HCT116 (cell line): ENCODE measurements at regions not wholly inside any gene's neighbourhood (a gene's known extent, or its start where the extent isn't known, plus 50 kb on each side); places are given as distances from the start of the nearest gene placed in this dataset.

Source experiments
- ATAC-seq: fragments of 200-7000 bp; cut with Tn5 transposase; 2 replicates; pipeline ENCODE4 v1.9.1; 2020; ENCODE audit warnings: mild to moderate bottlenecking, moderate library complexity
- BruUV-seq: library from RNA; stranded (reverse); fragments of 400-500 nt; replicated peaks from 2 replicates; lab custom pipeline; 2021; lab: Mats Ljungman, UMichigan
- CTCF ChIA-PET: fragments of 300-600 bp; sonication (Branson Sonifier 250); formaldehyde crosslinking; loops from one replicate; lab custom pipeline; 2021; ENCODE audit warnings: antibody characterized with exemption; lab: Charles Lee
- POLR2A ChIA-PET: fragments of 300-600, 350-600 bp; sonication (Branson Sonifier 250); formaldehyde crosslinking; loops from one replicate; lab custom pipeline; 2021; ENCODE audit warnings: antibody characterized with exemption; lab: Charles Lee
- RAD21 ChIA-PET, 2 experiments: fragments of 300-600 bp; sonication (Branson Sonifier 250); formaldehyde crosslinking; loops; one replicate each; lab custom pipeline; 2023; ENCODE audit warnings: low total read pairs in 2 of 2; ENCODE audit not compliant: uncharacterized antibody in 2 of 2, unreplicated experiment in 2 of 2, low non-redundant PET in 1 of 2; lab: Charles Lee
- DNase-seq: peaks from one replicate; pipeline ENCODE4 v3.0.0-alpha.2; 2010; ENCODE audit warnings: low read depth, low spot score
- H2AFZ ChIP-seq: fragments of 200-600 bp; shearing (Covaris generic), sonication (generic); 2 replicates; pipeline ENCODE4 v1.6.1; 2017; ENCODE audit warnings: low read depth, mixed run types, mixed read lengths, antibody characterized with exemption, low read length; ENCODE audit not compliant: poor library complexity, severe bottlenecking
- H3K27ac ChIP-seq: 2 replicates; pipeline ENCODE4 v1.5.1; 2012; ENCODE audit warnings: low read depth, low read length
- H3K27me3 ChIP-seq: fragments of 200-600 bp; sonication (generic); 2 replicates; pipeline ENCODE4 v1.6.1; 2016; ENCODE audit warnings: mixed run types, low read length, mixed read lengths; ENCODE audit not compliant: insufficient read depth
- H3K36me3 ChIP-seq, 2 experiments: fragments of 200-500 bp in 1 of 2; fragments of 200-600 bp in 1 of 2; sonication (Bioruptor generic) in 1 of 2; sonication (generic) in 1 of 2; 2 replicates each; pipeline versions ENCODE4 v1.5.1 to v1.6.1; 2014 to 2016; ENCODE audit warnings: low read length in 2 of 2, inconsistent platforms in 1 of 2, mixed read lengths in 1 of 2, mixed run types in 1 of 2; ENCODE audit not compliant: insufficient read depth in 2 of 2, control insufficient read depth in 1 of 2
- H3K4me1 ChIP-seq, 2 experiments: fragments of 200-600 bp in 1 of 2; sonication (generic) in 1 of 2; 2 replicates each; pipeline versions ENCODE4 v1.5.1 to v1.6.1; 2012 to 2017; ENCODE audit warnings: low read length in 2 of 2, inconsistent platforms in 1 of 2, mild to moderate bottlenecking in 1 of 2, mixed read lengths in 1 of 2, mixed run types in 1 of 2, moderate library complexity in 1 of 2; ENCODE audit not compliant: insufficient read depth in 2 of 2, control insufficient read depth in 1 of 2
- H3K4me2 ChIP-seq: fragments of 200-600 bp; sonication (generic); 2 replicates; pipeline ENCODE4 v1.6.1; 2017; ENCODE audit warnings: mixed run types, low read length, mixed read lengths
- H3K4me3 ChIP-seq, 2 experiments: fragments of 200-600 bp in 1 of 2; sonication (generic) in 1 of 2; replicated peaks in 1 of 2; 2 replicates each; pipeline ENCODE4 v1.5.1; 2011 to 2016; ENCODE audit warnings: low read length in 2 of 2, control low read depth in 1 of 2, low read depth in 1 of 2, mild to moderate bottlenecking in 1 of 2, mixed read lengths in 1 of 2, mixed run types in 1 of 2
- H3K79me2 ChIP-seq: fragments of 200-600 bp; sonication (generic); 2 replicates; pipeline ENCODE4 v1.6.1; 2017; ENCODE audit warnings: mild to moderate bottlenecking, mixed run types, low read length, moderate library complexity, mixed read lengths; ENCODE audit not compliant: insufficient read depth
- H3K9ac ChIP-seq: fragments of 200-600 bp; sonication (generic); 2 replicates; pipeline ENCODE4 v1.6.1; 2016; ENCODE audit warnings: low read length, mixed read lengths
- H3K9me2 ChIP-seq: fragments of 200-600 bp; sonication (generic), shearing (Covaris generic); 2 replicates; pipeline ENCODE4 v1.6.1; 2017; ENCODE audit warnings: mixed run types, mild to moderate bottlenecking, moderate library complexity; ENCODE audit not compliant: insufficient read depth
- H3K9me3 ChIP-seq, 2 experiments: fragments of 200-500 bp in 1 of 2; fragments of 200-600 bp in 1 of 2; sonication (Bioruptor generic) in 1 of 2; sonication (generic) in 1 of 2; 2 replicates each; pipeline ENCODE4 v1.6.1; 2014 to 2017; ENCODE audit warnings: low read length in 2 of 2, mixed read lengths in 2 of 2, inconsistent platforms in 1 of 2, low read depth in 1 of 2, mild to moderate bottlenecking in 1 of 2, mixed run types in 1 of 2, moderate library complexity in 1 of 2; ENCODE audit not compliant: control insufficient read depth in 1 of 2, insufficient read depth in 1 of 2
- H4K20me1 ChIP-seq: fragments of 200-600 bp; sonication (generic), shearing (Covaris generic); 2 replicates; pipeline ENCODE4 v1.6.1; 2017; ENCODE audit warnings: mixed run types, mild to moderate bottlenecking, moderate library complexity; ENCODE audit not compliant: insufficient read depth
- ATF3 ChIP-seq: IDR thresholded peaks from 2 replicates; pipeline ENCODE4 v1.6.1; 2012
- CBX3 ChIP-seq: IDR thresholded peaks from 2 replicates; pipeline ENCODE4 v1.6.1; 2012; ENCODE audit warnings: low read depth
- CEBPB ChIP-seq: IDR thresholded peaks from 2 replicates; pipeline ENCODE4 v1.6.1; 2012; ENCODE audit warnings: low read depth
- ELF1 ChIP-seq: IDR thresholded peaks from 2 replicates; pipeline ENCODE4 v1.6.1; 2012; ENCODE audit warnings: low read depth, borderline replicate concordance
- EZH2 ChIP-seq: fragments of 200-600 bp; sonication (generic); IDR thresholded peaks from 2 replicates; pipeline ENCODE4 v1.6.1; 2017; ENCODE audit warnings: antibody characterized with exemption, mixed run types
- FOSL1 ChIP-seq: IDR thresholded peaks from 2 replicates; pipeline ENCODE4 v1.6.1; 2012; ENCODE audit warnings: low read depth
- JUND ChIP-seq: IDR thresholded peaks from 2 replicates; pipeline ENCODE4 v1.6.1; 2012
- MAX ChIP-seq: IDR thresholded peaks from 2 replicates; pipeline ENCODE4 v1.6.1; 2012
- POLR2AphosphoS5 ChIP-seq: IDR thresholded peaks from 2 replicates; pipeline ENCODE4 v1.6.1; 2011; ENCODE audit warnings: mild to moderate bottlenecking, low read depth, low read length, moderate library complexity
- SIN3A ChIP-seq: IDR thresholded peaks from 2 replicates; pipeline ENCODE4 v1.6.1; 2012; ENCODE audit warnings: low read depth
- SP1 ChIP-seq: IDR thresholded peaks from 2 replicates; pipeline ENCODE4 v1.6.1; 2012; ENCODE audit warnings: low read depth
- YY1 ChIP-seq: IDR thresholded peaks from 2 replicates; pipeline ENCODE4 v1.6.1; 2011; ENCODE audit warnings: low read length, low read depth, moderate library complexity, mild to moderate bottlenecking; ENCODE audit not compliant: insufficient replicate concordance; ENCODE audit errors: extremely low read depth
- ZFX ChIP-seq: fragments of 450-650 bp; IDR thresholded peaks from 2 replicates; pipeline ENCODE4 v1.6.1; 2017
- intact Hi-C: fragments of 100-400 bp; cut with micrococcal nuclease; formaldehyde crosslinking; loops from 2 replicates; pipeline ENCODE4 v1.10.0; 2022
- TF ChIP-seq, protein P1 (sequence below): IDR thresholded peaks from 2 replicates; pipeline ENCODE4 v1.6.1; 2011; ENCODE audit warnings: mild to moderate bottlenecking, low read length, moderate library complexity; ENCODE audit not compliant: insufficient replicate concordance; ENCODE audit errors: extremely low read depth

DNA sequence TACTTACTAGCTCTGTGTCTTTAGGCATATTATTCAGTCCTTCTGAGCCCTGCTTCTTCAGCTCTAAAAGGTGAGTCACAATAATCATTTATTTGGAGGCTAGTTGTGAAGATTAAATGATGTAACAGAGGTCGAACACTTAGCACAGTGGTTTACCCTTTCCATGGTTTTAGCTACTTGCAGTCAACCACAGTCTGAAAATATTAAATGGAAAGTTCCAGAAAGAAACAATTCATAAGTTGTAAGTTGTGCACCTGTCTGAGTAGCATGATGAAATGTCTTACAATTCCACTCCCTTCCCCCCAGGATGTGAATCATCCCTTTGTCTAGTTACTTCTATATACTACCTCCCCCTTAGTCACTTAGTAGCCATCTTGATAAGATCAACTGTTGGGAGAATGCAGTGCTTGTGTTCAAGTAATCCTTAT lies 217.6 kb upstream of the THUMPD2 start:
- ChIA-PET RAD21 (no interaction called here), POLR2A (no interaction called here), CTCF (no interaction called here)
- H3K36me3 ChIP-seq, result no peaks in the 10 kb centered on the region
- no peaks in the 10 kb centered on the region for H3K79me2 ChIP-seq
- H3K9me3 ChIP-seq, result no peaks in the 10 kb centered on the region
- no peak overlapping the region for H3K27ac ChIP-seq
- TF ChIP-seq, protein P1, sequence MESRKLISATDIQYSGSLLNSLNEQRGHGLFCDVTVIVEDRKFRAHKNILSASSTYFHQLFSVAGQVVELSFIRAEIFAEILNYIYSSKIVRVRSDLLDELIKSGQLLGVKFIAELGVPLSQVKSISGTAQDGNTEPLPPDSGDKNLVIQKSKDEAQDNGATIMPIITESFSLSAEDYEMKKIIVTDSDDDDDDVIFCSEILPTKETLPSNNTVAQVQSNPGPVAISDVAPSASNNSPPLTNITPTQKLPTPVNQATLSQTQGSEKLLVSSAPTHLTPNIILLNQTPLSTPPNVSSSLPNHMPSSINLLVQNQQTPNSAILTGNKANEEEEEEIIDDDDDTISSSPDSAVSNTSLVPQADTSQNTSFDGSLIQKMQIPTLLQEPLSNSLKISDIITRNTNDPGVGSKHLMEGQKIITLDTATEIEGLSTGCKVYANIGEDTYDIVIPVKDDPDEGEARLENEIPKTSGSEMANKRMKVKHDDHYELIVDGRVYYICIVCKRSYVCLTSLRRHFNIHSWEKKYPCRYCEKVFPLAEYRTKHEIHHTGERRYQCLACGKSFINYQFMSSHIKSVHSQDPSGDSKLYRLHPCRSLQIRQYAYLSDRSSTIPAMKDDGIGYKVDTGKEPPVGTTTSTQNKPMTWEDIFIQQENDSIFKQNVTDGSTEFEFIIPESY, result no peak
- TF ChIP-seq CEBPB, result peak; percentile 81
- TF ChIP-seq SP1, result peak; percentile 74
- TF ChIP-seq MAX, result no peak
- TF ChIP-seq FOSL1, result peak; percentile 69
- TF ChIP-seq ATF3, result peak; percentile 17; the same call in 1 of the 2 replicates
- no peak; the same call in 1 of the 2 replicates for TF ChIP-seq CBX3
- TF ChIP-seq EZH2, result no peak
- no peak for TF ChIP-seq SIN3A
- peak; percentile 40 for TF ChIP-seq YY1
- TF ChIP-seq ZFX, result no peak
- TF ChIP-seq ELF1, result no peak
- peak; percentile 71 for TF ChIP-seq JUND
- TF ChIP-seq POLR2AphosphoS5, result no peak; the same call in 1 of the 2 replicates
- no peaks in the 10 kb centered on the region for H3K9me2 ChIP-seq
- no peak overlapping the region for H2AFZ ChIP-seq
- no peaks in the 10 kb centered on the region for H3K27me3 ChIP-seq
- no peak overlapping the region for H3K4me3 ChIP-seq
- peak overlapping the region; percentile 28; the same call in 1 of the 2 replicates for H3K4me2 ChIP-seq
- no peaks in the 10 kb centered on the region for H4K20me1 ChIP-seq
- no peak overlapping the region for H3K9ac ChIP-seq
- ATAC-seq (no peak; the same call in 1 of the 2 replicates), DNase-seq (peak; percentile 68)
- H3K4me1 ChIP-seq, result peaks cover 0 to 8% of the 10 kb centered on the region in 2 experiments; a peak in 2 of 4 replicates
- BruUV-seq, result no TSS peak
- intact Hi-C loops, result no loop called here
